OCI-LY3 (cell line): ENCODE measurements at regions not wholly inside any gene's neighbourhood (a gene's known extent, or its start where the extent isn't known, plus 50 kb on each side); places are given as distances from the start of the nearest gene placed in this dataset.

ENCODE experiments used
- H2AFZ ChIP-seq: fragments of 200-600, 300-600 bp; shearing (Covaris generic); 2 replicates; pipeline ENCODE4 v1.6.0; 2014; ENCODE audit warnings: antibody characterized with exemption, low read depth, low read length
- H3K27ac ChIP-seq: fragments of 200-600, 300-600 bp; sonication (generic); 2 replicates; pipeline ENCODE4 v1.5.1; 2014; ENCODE audit warnings: mild to moderate bottlenecking, low read length, moderate library complexity, mixed read lengths
- H3K27me3 ChIP-seq: fragments of 200-600, 300-600 bp; sonication (generic); 2 replicates; pipeline ENCODE4 v1.6.1; 2014; ENCODE audit warnings: low read depth, low read length, mixed read lengths
- H3K36me3 ChIP-seq: fragments of 200-600, 300-600 bp; sonication (generic); replicated peaks from 2 replicates; pipeline ENCODE3; 2014; ENCODE audit warnings: low read depth, low read length, mixed read lengths
- H3K4me1 ChIP-seq: fragments of 300-600, 200-600 bp; sonication (generic); 2 replicates; pipeline ENCODE4 v1.6.1; 2014; ENCODE audit warnings: low read length, mixed read lengths
- H3K4me2 ChIP-seq: fragments of 200-600, 300-600 bp; sonication (generic); 2 replicates; pipeline ENCODE4 v1.6.1; 2014; ENCODE audit warnings: low read length, mixed read lengths
- H3K4me3 ChIP-seq: fragments of 300-600, 200-600 bp; sonication (generic); 2 replicates; pipeline ENCODE4 v1.5.1; 2014; ENCODE audit warnings: antibody characterized with exemption, mild to moderate bottlenecking, low read length, moderate library complexity
- H3K79me2 ChIP-seq: fragments of 300-600, 200-600 bp; shearing (Covaris generic); 2 replicates; pipeline ENCODE4 v1.6.1; 2014; ENCODE audit warnings: mild to moderate bottlenecking, low read length, mixed read lengths
- H3K9ac ChIP-seq: fragments of 300-600, 200-600 bp; shearing (Covaris generic); 2 replicates; pipeline ENCODE4 v1.6.0; 2014; ENCODE audit warnings: mild to moderate bottlenecking, low read length, moderate library complexity
- H3K9me3 ChIP-seq: fragments of 200-600, 300-600 bp; shearing (Covaris generic); 2 replicates; pipeline ENCODE4 v1.6.1; 2014; ENCODE audit warnings: low read length, mixed read lengths; ENCODE audit not compliant: insufficient read depth
- H4K20me1 ChIP-seq: fragments of 200-600, 300-600 bp; sonication (generic); 2 replicates; pipeline ENCODE4 v1.6.1; 2016; ENCODE audit warnings: low read length, mixed read lengths; ENCODE audit not compliant: insufficient read depth
- EZH2phosphoT487 ChIP-seq: fragments of 200-600 bp; shearing (Covaris generic); IDR thresholded peaks from 2 replicates; pipeline ENCODE4 v1.6.1; 2018; ENCODE audit warnings: antibody characterized with exemption, mixed run types, low read depth
- TF ChIP-seq, protein P1 (sequence below): fragments of 200-600, 300-600 bp; sonication (generic); IDR thresholded peaks from 2 replicates; pipeline ENCODE4 v1.5.1; 2014; ENCODE audit warnings: antibody characterized with exemption, low read length, low read depth

DNA sequence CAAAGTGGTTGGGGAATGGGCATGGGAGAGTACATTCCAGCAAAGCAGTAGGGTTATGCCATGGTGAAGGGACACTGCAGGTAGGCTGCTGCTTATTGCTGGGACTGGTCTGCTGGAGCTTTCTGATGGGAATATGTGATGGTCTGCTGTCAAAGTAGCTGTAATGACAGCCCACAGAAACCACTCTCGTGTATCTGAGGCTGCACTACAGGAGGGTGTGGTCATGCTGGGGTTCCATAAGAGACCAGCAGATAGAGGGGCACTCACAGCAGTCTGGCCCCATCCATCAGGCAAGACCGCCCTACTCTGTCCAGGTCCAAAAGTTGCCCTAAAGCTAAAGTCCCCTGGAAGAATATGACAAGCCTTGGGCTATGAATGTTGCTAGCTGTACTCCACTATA is 739.3 kb downstream of the COL12A1 start:
- TF ChIP-seq, protein P1, sequence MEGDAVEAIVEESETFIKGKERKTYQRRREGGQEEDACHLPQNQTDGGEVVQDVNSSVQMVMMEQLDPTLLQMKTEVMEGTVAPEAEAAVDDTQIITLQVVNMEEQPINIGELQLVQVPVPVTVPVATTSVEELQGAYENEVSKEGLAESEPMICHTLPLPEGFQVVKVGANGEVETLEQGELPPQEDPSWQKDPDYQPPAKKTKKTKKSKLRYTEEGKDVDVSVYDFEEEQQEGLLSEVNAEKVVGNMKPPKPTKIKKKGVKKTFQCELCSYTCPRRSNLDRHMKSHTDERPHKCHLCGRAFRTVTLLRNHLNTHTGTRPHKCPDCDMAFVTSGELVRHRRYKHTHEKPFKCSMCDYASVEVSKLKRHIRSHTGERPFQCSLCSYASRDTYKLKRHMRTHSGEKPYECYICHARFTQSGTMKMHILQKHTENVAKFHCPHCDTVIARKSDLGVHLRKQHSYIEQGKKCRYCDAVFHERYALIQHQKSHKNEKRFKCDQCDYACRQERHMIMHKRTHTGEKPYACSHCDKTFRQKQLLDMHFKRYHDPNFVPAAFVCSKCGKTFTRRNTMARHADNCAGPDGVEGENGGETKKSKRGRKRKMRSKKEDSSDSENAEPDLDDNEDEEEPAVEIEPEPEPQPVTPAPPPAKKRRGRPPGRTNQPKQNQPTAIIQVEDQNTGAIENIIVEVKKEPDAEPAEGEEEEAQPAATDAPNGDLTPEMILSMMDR = no peak
- TF ChIP-seq EZH2phosphoT487 = no peak
- H3K36me3 ChIP-seq = no peaks in the 10 kb centered on the region
- no peak overlapping the region for H3K4me3 ChIP-seq
- H3K4me1 ChIP-seq = no peaks in the 10 kb centered on the region
- no peak overlapping the region for H3K27ac ChIP-seq
- H3K9ac ChIP-seq = no peak overlapping the region
- H3K27me3 ChIP-seq = no peaks in the 10 kb centered on the region
- H3K9me3 ChIP-seq = no peaks in the 10 kb centered on the region; the same call in 1 of the 2 replicates
- no peaks in the 10 kb centered on the region for H4K20me1 ChIP-seq
- no peaks in the 10 kb centered on the region for H3K79me2 ChIP-seq
- no peak overlapping the region for H3K4me2 ChIP-seq
- H2AFZ ChIP-seq = no peak overlapping the region

DNA sequence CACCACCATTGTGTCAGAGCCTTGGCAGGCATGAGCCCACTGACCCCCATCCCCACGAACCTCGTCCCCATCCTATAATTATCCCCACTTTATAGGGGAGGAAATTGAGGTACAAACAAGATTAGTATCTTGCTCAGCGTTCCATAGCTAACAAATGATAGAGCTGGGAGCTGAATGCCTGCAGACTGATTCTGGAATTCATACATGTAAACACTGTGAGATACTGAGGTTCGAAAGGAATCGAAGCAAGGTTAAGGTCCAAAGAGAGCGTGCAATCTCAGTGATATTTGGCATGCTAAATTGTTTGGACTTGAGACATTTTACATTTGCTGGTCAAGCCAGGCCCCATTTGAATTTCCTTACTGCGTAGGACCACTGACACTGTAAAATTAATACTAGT is 746.6 kb downstream of the COL12A1 start:
- Histone ChIP-seq H3K4me1 (no peaks in the 10 kb centered on the region), H2AFZ (no peak overlapping the region), H3K27me3 (no peaks in the 10 kb centered on the region), H3K4me2 (no peak overlapping the region), H3K79me2 (no peaks in the 10 kb centered on the region), H3K36me3 (no peaks in the 10 kb centered on the region), H4K20me1 (no peaks in the 10 kb centered on the region), H3K27ac (no peak overlapping the region), H3K9me3 (no peaks in the 10 kb centered on the region; the same call in 1 of the 2 replicates), H3K9ac (no peak overlapping the region), H3K4me3 (no peak overlapping the region)
- TF ChIP-seq, protein P1 = no peak
- no peak for TF ChIP-seq EZH2phosphoT487

DNA sequence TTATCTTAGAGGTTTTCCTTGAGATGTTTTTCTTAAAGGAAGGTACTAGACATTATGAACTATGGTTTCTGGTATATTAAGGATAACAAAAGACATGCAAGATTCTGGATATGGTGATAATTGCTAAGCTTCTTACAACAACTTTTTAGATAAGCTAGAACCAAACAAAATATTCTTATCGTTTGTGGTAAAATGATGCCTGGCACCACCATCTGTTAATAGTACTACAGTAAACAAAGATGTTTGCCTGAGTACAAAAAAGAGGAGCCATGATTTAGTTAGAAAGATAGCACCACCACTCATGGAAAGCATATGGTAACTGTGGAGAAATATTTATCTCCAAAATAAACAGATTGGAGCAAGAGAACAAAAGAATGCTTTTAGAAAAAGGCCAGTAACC is 747.3 kb downstream of the COL12A1 start:
- no peaks in the 10 kb centered on the region for H3K36me3 ChIP-seq
- no peak overlapping the region for H3K27ac ChIP-seq
- no peak overlapping the region for H3K4me2 ChIP-seq
- H3K27me3 ChIP-seq = no peaks in the 10 kb centered on the region
- no peaks in the 10 kb centered on the region for H4K20me1 ChIP-seq
- H3K4me1 ChIP-seq = no peaks in the 10 kb centered on the region
- no peaks in the 10 kb centered on the region for H3K79me2 ChIP-seq
- no peaks in the 10 kb centered on the region; the same call in 1 of the 2 replicates for H3K9me3 ChIP-seq
- no peak overlapping the region for H3K4me3 ChIP-seq
- no peak for TF ChIP-seq EZH2phosphoT487
- TF ChIP-seq, protein P1 = no peak
- no peak overlapping the region for H3K9ac ChIP-seq
- H2AFZ ChIP-seq = no peak overlapping the region

DNA sequence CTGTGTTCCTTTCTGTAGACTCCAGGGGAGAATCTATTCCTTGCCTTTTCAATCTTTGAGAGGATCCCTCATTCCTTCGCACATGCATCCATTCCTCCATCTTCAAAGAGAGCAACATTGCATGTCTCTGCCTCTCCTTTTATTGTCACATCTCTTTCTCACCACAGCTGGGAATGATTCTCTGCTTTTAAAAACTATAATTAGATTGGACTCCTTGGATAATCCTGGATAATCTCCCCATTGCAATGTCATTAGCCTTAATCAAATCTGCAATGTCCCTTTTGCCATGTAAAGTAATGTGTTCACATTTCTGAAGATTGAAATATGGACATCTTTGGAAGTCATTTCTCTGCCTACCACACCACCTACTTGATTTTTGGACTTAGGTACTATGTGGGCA is 750.1 kb downstream of the COL12A1 start:
- Histone ChIP-seq H3K4me3 (no peak overlapping the region), H3K27me3 (no peaks in the 10 kb centered on the region), H3K9me3 (no peaks in the 10 kb centered on the region), H3K9ac (no peak overlapping the region), H2AFZ (no peak overlapping the region), H3K27ac (no peak overlapping the region), H3K79me2 (no peaks in the 10 kb centered on the region), H4K20me1 (no peaks in the 10 kb centered on the region), H3K36me3 (no peaks in the 10 kb centered on the region), H3K4me1 (no peaks in the 10 kb centered on the region), H3K4me2 (no peak overlapping the region)
- TF ChIP-seq EZH2phosphoT487 = no peak
- TF ChIP-seq, protein P1 = no peak
